ENCODE measurements at regions not wholly inside any gene's neighbourhood (a gene's known extent, or its start where the extent isn't known, plus 50 kb on each side); places are given as distances from the start of the nearest gene placed in this dataset.

DNA sequence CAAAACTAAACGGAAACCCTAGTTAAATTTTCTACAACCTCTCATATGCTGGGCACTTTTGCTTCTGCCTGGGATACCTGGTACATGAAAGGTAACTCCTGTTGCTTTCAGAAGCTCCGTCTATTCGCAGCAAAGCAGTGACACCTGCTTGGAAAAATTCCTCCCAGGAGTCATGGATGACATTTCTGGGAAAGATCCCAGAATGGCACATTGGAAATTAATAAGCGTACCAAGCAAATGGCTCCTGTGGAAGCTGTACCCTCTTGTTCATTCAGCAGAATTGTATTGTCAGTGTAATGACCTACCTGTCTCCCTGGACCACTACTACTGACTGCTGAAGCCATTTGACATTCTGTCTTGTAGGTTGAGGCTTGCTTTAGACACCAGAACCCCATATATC is 349.7 kb upstream of the NOCT start:
- TF ChIP-seq, protein P1, sequence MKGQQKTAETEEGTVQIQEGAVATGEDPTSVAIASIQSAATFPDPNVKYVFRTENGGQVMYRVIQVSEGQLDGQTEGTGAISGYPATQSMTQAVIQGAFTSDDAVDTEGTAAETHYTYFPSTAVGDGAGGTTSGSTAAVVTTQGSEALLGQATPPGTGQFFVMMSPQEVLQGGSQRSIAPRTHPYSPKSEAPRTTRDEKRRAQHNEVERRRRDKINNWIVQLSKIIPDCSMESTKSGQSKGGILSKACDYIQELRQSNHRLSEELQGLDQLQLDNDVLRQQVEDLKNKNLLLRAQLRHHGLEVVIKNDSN (IDR thresholded peaks at IDR 0.05): no peak
- TF ChIP-seq RAD21 (IDR thresholded peaks at IDR 0.05; ENCODE audit: low read depth) (no peak), CREB1 (IDR thresholded peaks at IDR 0.05; ENCODE audit: low read depth) (no peak), CEBPB (IDR thresholded peaks at IDR 0.05) (no peak), YY1 (IDR thresholded peaks at IDR 0.05; ENCODE audit: low read depth) (no peak), EP300 (IDR thresholded peaks at IDR 0.05; ENCODE audit: borderline replicate concordance) (no peak), EGR1 (IDR thresholded peaks at IDR 0.05) (no peak), FOXM1 (IDR thresholded peaks at IDR 0.05; ENCODE audit: borderline replicate concordance, low read depth) (no peak), TCF12 (IDR thresholded peaks at IDR 0.05; ENCODE audit: low read depth) (no peak), MAX (IDR thresholded peaks at IDR 0.05) (no peak), ZBTB7A (IDR thresholded peaks at IDR 0.05; ENCODE audit: low read depth) (no peak), TEAD4 (IDR thresholded peaks at IDR 0.05) (no peak)
- TF ChIP-seq, protein P2, sequence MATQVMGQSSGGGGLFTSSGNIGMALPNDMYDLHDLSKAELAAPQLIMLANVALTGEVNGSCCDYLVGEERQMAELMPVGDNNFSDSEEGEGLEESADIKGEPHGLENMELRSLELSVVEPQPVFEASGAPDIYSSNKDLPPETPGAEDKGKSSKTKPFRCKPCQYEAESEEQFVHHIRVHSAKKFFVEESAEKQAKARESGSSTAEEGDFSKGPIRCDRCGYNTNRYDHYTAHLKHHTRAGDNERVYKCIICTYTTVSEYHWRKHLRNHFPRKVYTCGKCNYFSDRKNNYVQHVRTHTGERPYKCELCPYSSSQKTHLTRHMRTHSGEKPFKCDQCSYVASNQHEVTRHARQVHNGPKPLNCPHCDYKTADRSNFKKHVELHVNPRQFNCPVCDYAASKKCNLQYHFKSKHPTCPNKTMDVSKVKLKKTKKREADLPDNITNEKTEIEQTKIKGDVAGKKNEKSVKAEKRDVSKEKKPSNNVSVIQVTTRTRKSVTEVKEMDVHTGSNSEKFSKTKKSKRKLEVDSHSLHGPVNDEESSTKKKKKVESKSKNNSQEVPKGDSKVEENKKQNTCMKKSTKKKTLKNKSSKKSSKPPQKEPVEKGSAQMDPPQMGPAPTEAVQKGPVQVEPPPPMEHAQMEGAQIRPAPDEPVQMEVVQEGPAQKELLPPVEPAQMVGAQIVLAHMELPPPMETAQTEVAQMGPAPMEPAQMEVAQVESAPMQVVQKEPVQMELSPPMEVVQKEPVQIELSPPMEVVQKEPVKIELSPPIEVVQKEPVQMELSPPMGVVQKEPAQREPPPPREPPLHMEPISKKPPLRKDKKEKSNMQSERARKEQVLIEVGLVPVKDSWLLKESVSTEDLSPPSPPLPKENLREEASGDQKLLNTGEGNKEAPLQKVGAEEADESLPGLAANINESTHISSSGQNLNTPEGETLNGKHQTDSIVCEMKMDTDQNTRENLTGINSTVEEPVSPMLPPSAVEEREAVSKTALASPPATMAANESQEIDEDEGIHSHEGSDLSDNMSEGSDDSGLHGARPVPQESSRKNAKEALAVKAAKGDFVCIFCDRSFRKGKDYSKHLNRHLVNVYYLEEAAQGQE (IDR thresholded peaks at IDR 0.05; ENCODE audit: low read depth): no peak

Measured in Ishikawa (cell line).